Esophagus (tissue), 2 donors: ENCODE measurements at regions not wholly inside any gene's neighbourhood (a gene's known extent, or its start where the extent isn't known, plus 50 kb on each side); places are given as distances from the start of the nearest gene placed in this dataset.

Source experiments
- H3K27ac ChIP-seq, 2 donors: one replicate each; pipeline ENCODE4 v1.5.1; 2013; ENCODE audit warnings: low read depth in 2 of 2, mild to moderate bottlenecking in 2 of 2, inconsistent platforms in 1 of 2, low read length in 1 of 2, moderate library complexity in 1 of 2
- H3K27me3 ChIP-seq, 2 donors: one replicate each; pipeline ENCODE4 v1.6.1; 2013; ENCODE audit warnings: low read length in 2 of 2, control low read depth in 1 of 2, mild to moderate bottlenecking in 1 of 2; ENCODE audit not compliant: insufficient read depth in 2 of 2, control insufficient read depth in 1 of 2
- H3K36me3 ChIP-seq, 2 donors: one replicate each; pipeline ENCODE4 v1.6.1; 2013; ENCODE audit warnings: low read length in 1 of 2; ENCODE audit not compliant: control insufficient read depth in 2 of 2, insufficient read depth in 2 of 2
- H3K4me1 ChIP-seq, 2 donors: one replicate each; pipeline ENCODE4 v1.6.1; 2013; ENCODE audit warnings: low read length in 1 of 2; ENCODE audit not compliant: control insufficient read depth in 2 of 2, insufficient read depth in 2 of 2
- H3K4me3 ChIP-seq, 2 donors: one replicate each; pipeline ENCODE4 v1.5.1; 2013; ENCODE audit warnings: low read length in 2 of 2, mild to moderate bottlenecking in 2 of 2, low read depth in 1 of 2, moderate library complexity in 1 of 2
- H3K9me3 ChIP-seq, 2 donors: one replicate each; pipeline ENCODE4 v1.6.1; 2013; ENCODE audit warnings: mild to moderate bottlenecking in 2 of 2, low read depth in 1 of 2, low read length in 1 of 2, moderate library complexity in 1 of 2; ENCODE audit not compliant: control insufficient read depth in 2 of 2, insufficient read depth in 1 of 2
- WGBS, 2 donors: extraction: QIAGEN DNeasy Blood & Tissue Kit; methylation state at CpG; one replicate each; pipeline ENCODE4 v1.1.7; 2013; 5-methylcytosine and 5-hydroxymethylcytosine counted together
- donor health status: healthy with polysubstance abuse.
- donor health status: Bipolar disorder and iron deficiency.

DNA sequence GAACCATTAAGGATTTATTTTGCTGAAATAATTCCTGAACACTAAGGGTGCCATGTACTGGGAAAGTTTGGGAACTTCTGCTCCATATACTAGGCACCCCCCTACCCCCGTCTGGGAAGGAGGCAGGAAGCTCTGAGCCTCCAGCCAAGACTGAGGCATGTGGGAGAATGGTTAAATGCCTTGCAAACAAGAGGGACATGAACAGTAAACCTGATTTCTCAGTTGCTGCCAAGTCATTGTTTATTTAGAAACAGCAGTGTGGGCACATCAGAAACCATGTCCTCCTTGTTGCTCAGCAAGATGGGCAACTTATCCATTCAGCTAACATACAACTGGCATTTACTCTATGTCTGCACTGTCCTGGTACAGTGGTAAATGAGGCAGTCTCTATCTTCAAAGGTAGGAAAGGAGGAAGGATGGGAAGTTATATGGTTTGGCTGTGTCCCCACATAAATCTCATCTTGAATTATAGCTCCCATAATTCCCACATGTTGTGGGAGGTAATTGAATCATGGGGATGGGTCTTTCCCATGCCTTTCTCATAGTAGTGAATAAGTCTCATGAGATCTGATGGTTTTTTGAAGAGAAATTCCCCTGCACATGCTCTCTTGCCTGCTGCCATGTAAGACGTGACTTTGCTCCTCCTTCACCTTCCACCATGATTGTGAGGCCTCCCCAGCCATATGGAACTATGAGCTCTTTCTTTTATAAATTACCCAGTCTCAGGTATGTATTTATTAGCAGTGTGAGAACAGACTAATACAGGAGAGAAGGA is 459.1 kb downstream of the MIAT start:
- WGBS, 2 donors, result 50 to 52% methylated on average over 2 of the region's 2 CpGs
- Histone ChIP-seq H3K36me3 (no peaks in the 10 kb centered on the region), H3K4me3 (no peak overlapping the region), H3K27me3 (no peaks in the 10 kb centered on the region), H3K4me1 (no peaks in the 10 kb centered on the region), H3K27ac (no peak overlapping the region), H3K9me3 (no peaks in the 10 kb centered on the region)

DNA sequence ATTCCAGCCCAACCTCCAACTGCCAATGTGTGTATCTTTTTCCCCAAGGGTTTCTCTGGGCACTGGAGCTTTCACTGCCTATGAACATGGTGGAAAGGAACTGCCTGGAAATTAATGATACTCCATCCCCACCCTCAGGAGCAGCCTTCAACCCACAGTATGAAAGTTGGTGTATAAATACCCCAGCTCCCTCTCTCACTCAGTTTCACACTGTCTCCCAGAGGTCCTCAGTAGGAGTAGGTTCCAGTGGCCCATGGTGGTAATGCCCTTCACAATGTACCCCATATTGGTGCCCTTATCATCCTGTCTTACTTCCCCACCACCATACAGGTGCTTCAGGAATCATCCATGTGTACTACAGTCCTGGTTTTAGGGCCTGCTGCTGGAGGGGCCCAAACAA is 462.6 kb downstream of the MIAT start:
- Histone ChIP-seq H3K4me1 (peaks cover 4 to 5% of the 10 kb centered on the region in 2 donors), H3K36me3 (no peaks in the 10 kb centered on the region), H3K27me3 (no peaks in the 10 kb centered on the region), H3K4me3 (no peak overlapping the region), H3K27ac (no peak overlapping the region), H3K9me3 (no peaks in the 10 kb centered on the region)

DNA sequence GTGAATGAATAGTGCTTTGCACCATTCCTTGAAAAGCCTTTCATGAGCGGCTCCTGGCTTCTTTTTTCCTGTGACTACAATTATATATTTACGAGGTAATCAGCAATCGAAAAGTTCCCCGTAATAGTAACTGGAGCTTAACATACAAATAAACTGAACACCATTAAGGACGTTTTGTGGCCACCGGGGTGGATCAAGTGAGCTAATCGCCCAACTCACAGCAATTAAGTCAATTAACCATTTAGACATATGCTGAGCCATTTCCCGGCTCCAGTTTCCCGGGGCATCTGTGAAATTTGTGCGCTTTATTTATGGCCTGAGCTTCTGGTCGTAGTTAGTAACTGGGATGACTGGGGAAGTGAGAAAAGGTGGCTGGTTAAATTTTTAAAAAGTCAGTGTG is 465.2 kb downstream of the MIAT start:
- Histone ChIP-seq H3K4me1 (peaks cover 4 to 5% of the 10 kb centered on the region in 2 donors), H3K9me3 (no peaks in the 10 kb centered on the region), H3K36me3 (no peaks in the 10 kb centered on the region), H3K27ac (no peak overlapping the region), H3K4me3 (no peak overlapping the region), H3K27me3 (no peaks in the 10 kb centered on the region)
- 84 to 87% methylated on average over 11 of the region's 11 CpGs for WGBS, 2 donors

DNA sequence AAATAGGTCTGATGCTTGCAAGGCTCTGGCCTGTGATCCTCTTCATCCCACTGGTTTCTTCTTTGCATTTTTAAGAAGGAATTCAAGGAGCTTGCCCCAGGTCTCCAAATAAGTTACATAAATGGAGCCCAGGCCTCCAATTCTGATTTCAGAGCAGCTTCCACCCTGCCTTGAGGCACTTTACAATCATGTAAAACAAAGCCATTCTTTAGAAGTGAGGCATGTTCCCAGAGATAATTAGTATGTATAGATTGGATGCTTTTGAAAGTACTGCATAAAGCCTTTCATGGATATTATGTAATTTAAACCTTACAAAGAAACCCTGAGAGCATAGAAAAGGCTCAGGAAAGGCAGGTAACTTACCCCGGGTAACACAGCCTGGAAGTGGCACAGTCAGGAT is 466.5 kb downstream of the MIAT start:
- peaks cover 4 to 5% of the 10 kb centered on the region in 2 donors for H3K4me1 ChIP-seq
- 53 to 65% methylated on average over 1 of the region's 1 CpG for WGBS, 2 donors
- no peak overlapping the region for H3K27ac ChIP-seq
- H3K4me3 ChIP-seq, result no peak overlapping the region
- no peaks in the 10 kb centered on the region for H3K9me3 ChIP-seq
- no peaks in the 10 kb centered on the region for H3K27me3 ChIP-seq
- no peaks in the 10 kb centered on the region for H3K36me3 ChIP-seq

DNA sequence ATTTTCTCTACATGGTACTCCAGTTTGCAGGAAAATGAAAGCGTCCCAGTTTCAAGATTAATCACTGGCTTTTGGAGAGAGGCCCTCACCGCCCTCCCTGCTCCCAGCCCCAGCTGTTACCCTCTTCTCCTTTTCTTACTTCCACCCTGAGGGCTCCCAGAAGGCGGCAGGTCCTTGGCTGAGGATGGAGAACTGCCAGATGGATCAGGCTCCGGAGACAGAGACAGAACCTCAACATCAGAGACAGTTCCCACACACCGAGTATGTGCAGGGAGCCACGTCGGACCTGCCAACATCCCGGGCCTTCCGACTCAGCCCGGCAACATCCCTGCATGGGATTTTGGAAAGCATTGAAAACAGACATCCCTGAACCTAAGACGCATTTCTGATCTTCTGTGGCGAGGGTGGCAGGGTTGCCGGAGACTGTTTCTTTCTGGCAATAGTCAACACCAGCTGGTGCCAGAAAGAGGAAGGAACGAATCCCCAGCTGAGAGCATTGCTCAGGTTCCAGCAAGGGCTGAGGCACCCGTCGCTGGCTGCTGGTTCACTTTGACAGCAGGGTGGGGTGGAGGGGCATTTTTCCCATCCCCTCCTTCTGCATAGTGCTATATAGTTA is 467.1 kb downstream of the MIAT start:
- no peak overlapping the region for H3K27ac ChIP-seq
- H3K27me3 ChIP-seq, result no peaks in the 10 kb centered on the region
- WGBS, 2 donors, result 20 to 27% methylated on average over 16 of the region's 16 CpGs
- H3K4me1 ChIP-seq, result peaks cover 4 to 5% of the 10 kb centered on the region in 2 donors
- no peaks in the 10 kb centered on the region for H3K36me3 ChIP-seq
- no peak overlapping the region for H3K4me3 ChIP-seq
- no peaks in the 10 kb centered on the region for H3K9me3 ChIP-seq

DNA sequence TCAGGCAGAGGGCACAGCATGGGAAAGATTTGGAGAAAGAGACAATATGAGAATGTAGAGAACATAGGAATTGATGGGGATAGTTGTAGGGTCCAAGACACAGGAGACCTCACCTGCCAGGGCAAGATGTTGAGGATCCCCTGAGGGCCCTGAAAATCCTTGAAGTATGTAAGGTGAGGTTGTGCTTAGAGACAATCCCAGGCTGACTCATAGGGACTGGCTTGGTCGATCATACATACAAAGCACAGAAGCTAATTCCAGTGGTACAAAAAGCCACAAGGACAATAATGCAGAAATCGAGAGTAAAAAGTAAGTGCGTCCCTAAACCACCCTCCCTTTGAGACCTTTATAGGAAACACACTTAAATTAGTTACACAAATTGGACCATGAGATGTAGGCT is 468.2 kb downstream of the MIAT start:
- H3K27me3 ChIP-seq, result no peaks in the 10 kb centered on the region
- no peak overlapping the region for H3K27ac ChIP-seq
- H3K9me3 ChIP-seq, result no peaks in the 10 kb centered on the region
- 62 to 68% methylated on average over 3 of the region's 3 CpGs for WGBS, 2 donors
- peaks cover 4 to 5% of the 10 kb centered on the region in 2 donors for H3K4me1 ChIP-seq
- no peak overlapping the region for H3K4me3 ChIP-seq
- no peaks in the 10 kb centered on the region for H3K36me3 ChIP-seq

DNA sequence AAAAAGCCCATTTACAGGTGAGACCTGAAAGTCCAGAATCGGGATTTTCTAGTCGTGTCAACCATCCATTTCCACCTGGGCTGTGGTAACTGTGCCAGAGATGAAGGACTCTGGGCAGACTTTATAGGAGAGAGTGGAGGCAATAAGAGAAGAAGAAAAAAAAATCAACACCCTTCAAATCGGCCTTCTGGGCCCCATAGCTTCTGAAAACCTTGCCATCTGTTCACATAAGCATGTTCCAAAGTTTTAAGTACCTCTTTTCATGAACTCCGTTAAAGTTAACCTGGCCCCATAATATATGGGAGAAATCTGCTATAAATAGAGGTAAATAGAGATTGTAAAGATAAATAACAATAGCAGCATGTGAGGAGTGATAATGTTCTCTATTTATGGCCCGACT is 470.5 kb downstream of the MIAT start:
- Histone ChIP-seq H3K4me1 (peaks cover 4 to 5% of the 10 kb centered on the region in 2 donors), H3K4me3 (no peak overlapping the region), H3K9me3 (no peaks in the 10 kb centered on the region), H3K36me3 (no peaks in the 10 kb centered on the region), H3K27me3 (no peaks in the 10 kb centered on the region), H3K27ac (no peak overlapping the region)
- 66 to 80% methylated on average over 5 of the region's 5 CpGs for WGBS, 2 donors

DNA sequence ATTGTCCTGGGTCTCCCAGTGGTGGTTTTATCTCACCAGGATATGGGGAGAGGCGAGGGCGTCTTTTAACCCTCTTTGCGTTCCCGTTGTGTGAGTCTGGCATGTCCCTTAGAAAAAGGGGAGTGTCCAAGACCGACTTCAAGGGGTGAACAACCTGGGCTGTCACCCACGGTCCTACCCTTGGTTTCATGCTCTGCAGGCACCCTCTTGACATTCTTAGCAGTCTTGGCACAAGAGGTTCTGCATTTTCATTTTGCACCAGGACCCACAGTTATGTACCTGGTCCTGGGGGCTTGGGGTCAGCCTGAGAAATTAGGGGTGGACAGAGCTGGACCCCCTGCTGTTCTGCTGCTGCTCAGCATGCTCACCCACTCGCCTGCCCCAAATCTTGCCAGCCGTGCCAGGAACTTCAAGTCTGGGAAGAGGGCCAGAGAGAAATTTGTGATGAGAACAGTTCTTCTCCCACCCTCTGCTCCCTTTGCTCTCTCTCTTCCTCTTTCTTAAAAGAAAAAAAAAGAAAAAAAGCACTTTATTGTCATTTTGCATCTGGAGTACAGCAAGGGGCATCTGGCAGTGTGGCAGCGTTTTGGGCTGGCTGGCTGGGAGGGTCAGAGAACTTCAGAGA is 471.2 kb downstream of the MIAT start:
- H3K27ac ChIP-seq, result no peak overlapping the region
- no peaks in the 10 kb centered on the region for H3K9me3 ChIP-seq
- WGBS, 2 donors, result 66 to 69% methylated on average over 9 of the region's 9 CpGs
- no peaks in the 10 kb centered on the region for H3K27me3 ChIP-seq
- H3K36me3 ChIP-seq, result no peaks in the 10 kb centered on the region
- H3K4me1 ChIP-seq, result peaks cover 4 to 5% of the 10 kb centered on the region in 2 donors
- no peak overlapping the region for H3K4me3 ChIP-seq

DNA sequence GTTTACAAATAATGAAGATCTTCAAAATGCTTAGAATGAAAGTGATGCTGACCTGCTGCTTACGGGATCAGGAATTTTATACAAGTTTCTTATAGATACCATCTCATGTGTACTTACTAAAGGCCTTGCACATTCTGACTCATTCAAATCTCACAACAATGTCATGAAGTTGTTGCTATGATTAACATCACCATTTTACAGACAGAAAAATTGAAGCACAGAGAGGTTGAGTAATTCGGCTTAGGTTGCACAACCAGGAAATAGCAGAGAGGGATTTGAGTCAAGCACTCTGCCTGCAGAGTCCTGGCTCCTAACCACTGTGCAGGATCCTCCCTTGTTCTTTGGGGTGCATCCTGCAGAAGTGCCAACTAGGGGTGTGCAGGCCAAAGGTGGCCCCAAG is 471.9 kb downstream of the MIAT start:
- Histone ChIP-seq H3K27me3 (no peaks in the 10 kb centered on the region), H3K27ac (no peak overlapping the region), H3K4me1 (peaks cover 3 to 5% of the 10 kb centered on the region in 2 donors), H3K9me3 (no peaks in the 10 kb centered on the region), H3K36me3 (no peaks in the 10 kb centered on the region), H3K4me3 (no peak overlapping the region)
- 63 to 82% methylated on average over 2 of the region's 2 CpGs for WGBS, 2 donors
